ENCODE measurements at regions not wholly inside any gene's neighbourhood (a gene's known extent, or its start where the extent isn't known, plus 50 kb on each side); places are given as distances from the start of the nearest gene placed in this dataset.
"Not testable (repeated sequence)": the region's sequence is repeated elsewhere in the genome, so short reads cannot be mapped to it uniquely, and the experiment has no call there.

DNA sequence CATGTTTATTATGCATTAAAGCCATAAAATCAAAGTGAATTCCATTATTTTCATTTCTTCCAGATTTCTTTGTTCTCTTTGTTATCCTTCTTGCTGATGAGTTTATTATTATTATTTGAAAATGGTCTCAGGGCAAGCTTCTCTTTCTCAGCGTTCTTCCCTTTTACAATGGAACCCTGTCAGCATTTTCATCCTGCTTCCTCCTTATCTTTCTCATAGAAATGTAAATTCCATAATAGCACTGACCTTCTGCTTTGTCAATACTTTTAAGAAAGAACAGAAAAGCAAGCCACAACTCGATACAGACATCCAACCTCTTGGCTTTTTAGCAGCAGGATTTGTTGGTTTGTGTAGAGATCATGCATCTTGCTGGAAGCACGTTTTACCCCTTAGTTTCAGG is 114.0 kb upstream of the BASP1 start:
- TF ChIP-seq GABPA (IDR thresholded peaks at IDR 0.05; ENCODE audit: low read depth) = no peak
- TF ChIP-seq POLR2AphosphoS5 (IDR thresholded peaks at IDR 0.05; ENCODE audit: low read depth) = no peak
- no peak for TF ChIP-seq SPI1 (IDR thresholded peaks at IDR 0.05; ENCODE audit: borderline replicate concordance, low read depth)
- TF ChIP-seq, protein P1, sequence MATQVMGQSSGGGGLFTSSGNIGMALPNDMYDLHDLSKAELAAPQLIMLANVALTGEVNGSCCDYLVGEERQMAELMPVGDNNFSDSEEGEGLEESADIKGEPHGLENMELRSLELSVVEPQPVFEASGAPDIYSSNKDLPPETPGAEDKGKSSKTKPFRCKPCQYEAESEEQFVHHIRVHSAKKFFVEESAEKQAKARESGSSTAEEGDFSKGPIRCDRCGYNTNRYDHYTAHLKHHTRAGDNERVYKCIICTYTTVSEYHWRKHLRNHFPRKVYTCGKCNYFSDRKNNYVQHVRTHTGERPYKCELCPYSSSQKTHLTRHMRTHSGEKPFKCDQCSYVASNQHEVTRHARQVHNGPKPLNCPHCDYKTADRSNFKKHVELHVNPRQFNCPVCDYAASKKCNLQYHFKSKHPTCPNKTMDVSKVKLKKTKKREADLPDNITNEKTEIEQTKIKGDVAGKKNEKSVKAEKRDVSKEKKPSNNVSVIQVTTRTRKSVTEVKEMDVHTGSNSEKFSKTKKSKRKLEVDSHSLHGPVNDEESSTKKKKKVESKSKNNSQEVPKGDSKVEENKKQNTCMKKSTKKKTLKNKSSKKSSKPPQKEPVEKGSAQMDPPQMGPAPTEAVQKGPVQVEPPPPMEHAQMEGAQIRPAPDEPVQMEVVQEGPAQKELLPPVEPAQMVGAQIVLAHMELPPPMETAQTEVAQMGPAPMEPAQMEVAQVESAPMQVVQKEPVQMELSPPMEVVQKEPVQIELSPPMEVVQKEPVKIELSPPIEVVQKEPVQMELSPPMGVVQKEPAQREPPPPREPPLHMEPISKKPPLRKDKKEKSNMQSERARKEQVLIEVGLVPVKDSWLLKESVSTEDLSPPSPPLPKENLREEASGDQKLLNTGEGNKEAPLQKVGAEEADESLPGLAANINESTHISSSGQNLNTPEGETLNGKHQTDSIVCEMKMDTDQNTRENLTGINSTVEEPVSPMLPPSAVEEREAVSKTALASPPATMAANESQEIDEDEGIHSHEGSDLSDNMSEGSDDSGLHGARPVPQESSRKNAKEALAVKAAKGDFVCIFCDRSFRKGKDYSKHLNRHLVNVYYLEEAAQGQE (IDR thresholded peaks at IDR 0.05; ENCODE audit: insufficient replicate concordance, low read depth) = no peak
- Histone ChIP-seq H3K4me3 (replicated peaks; ENCODE audit: insufficient read depth, low read length) (no peak overlapping the region), H3K27me3 (ENCODE audit: insufficient read depth, poor library complexity, severe bottlenecking) (no peaks in the 10 kb centered on the region), H3K27ac (replicated peaks) (no peak overlapping the region)
- DNase-seq (ENCODE audit: low read depth in 1 of 2, low spot score in 1 of 2) = no peak

- DNase-seq (ENCODE audit: low read depth in 1 of 2, low spot score in 1 of 2) = no peak
- TF ChIP-seq, protein P2, sequence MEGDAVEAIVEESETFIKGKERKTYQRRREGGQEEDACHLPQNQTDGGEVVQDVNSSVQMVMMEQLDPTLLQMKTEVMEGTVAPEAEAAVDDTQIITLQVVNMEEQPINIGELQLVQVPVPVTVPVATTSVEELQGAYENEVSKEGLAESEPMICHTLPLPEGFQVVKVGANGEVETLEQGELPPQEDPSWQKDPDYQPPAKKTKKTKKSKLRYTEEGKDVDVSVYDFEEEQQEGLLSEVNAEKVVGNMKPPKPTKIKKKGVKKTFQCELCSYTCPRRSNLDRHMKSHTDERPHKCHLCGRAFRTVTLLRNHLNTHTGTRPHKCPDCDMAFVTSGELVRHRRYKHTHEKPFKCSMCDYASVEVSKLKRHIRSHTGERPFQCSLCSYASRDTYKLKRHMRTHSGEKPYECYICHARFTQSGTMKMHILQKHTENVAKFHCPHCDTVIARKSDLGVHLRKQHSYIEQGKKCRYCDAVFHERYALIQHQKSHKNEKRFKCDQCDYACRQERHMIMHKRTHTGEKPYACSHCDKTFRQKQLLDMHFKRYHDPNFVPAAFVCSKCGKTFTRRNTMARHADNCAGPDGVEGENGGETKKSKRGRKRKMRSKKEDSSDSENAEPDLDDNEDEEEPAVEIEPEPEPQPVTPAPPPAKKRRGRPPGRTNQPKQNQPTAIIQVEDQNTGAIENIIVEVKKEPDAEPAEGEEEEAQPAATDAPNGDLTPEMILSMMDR (IDR thresholded peaks at IDR 0.05; ENCODE audit: insufficient read depth, low read length) = no peak
- TF ChIP-seq POLR2AphosphoS5 (IDR thresholded peaks at IDR 0.05; ENCODE audit: low read depth) = no peak
- TF ChIP-seq SPI1 (IDR thresholded peaks at IDR 0.05; ENCODE audit: borderline replicate concordance, low read depth) = no peak
- TF ChIP-seq, protein P1 (IDR thresholded peaks at IDR 0.05; ENCODE audit: insufficient replicate concordance, low read depth) = no peak
- TF ChIP-seq GABPA (IDR thresholded peaks at IDR 0.05; ENCODE audit: low read depth) = no peak
- H3K4me3 ChIP-seq (replicated peaks; ENCODE audit: insufficient read depth, low read length) = no peak overlapping the region
- H3K27ac ChIP-seq (replicated peaks) = no peak overlapping the region
- H3K27me3 ChIP-seq (ENCODE audit: insufficient read depth, poor library complexity, severe bottlenecking) = no peaks in the 10 kb centered on the region
These were observed 111.5 kb upstream of the BASP1 start for GRCh38 chr5:17105744-17106418.

- DNase-seq (ENCODE audit: low read depth in 1 of 2, low spot score in 1 of 2) = no peak
These were observed 110.9 kb upstream of the BASP1 start for GRCh38 chr5:17106521-17106920.

GRCh38 chr5:17112091-17112716 is 105.2 kb upstream of the BASP1 start:
- not testable (repeated sequence) for H3K27ac ChIP-seq (replicated peaks); H3K4me3 ChIP-seq (replicated peaks; ENCODE audit: insufficient read depth, low read length); DNase-seq (ENCODE audit: low read depth in 1 of 2, low spot score in 1 of 2); H3K27me3 ChIP-seq (ENCODE audit: insufficient read depth, poor library complexity, severe bottlenecking)

More at GRCh38 chr5:17106521-17106920, 110.9 kb upstream of the BASP1 start:
- Histone ChIP-seq H3K27ac (replicated peaks) (no peak overlapping the region), H3K27me3 (ENCODE audit: insufficient read depth, poor library complexity, severe bottlenecking) (no peaks in the 10 kb centered on the region), H3K4me3 (replicated peaks; ENCODE audit: insufficient read depth, low read length) (no peak overlapping the region)
- no peak for TF ChIP-seq GABPA (IDR thresholded peaks at IDR 0.05; ENCODE audit: low read depth)
- TF ChIP-seq SPI1 (IDR thresholded peaks at IDR 0.05; ENCODE audit: borderline replicate concordance, low read depth) = no peak

DNA sequence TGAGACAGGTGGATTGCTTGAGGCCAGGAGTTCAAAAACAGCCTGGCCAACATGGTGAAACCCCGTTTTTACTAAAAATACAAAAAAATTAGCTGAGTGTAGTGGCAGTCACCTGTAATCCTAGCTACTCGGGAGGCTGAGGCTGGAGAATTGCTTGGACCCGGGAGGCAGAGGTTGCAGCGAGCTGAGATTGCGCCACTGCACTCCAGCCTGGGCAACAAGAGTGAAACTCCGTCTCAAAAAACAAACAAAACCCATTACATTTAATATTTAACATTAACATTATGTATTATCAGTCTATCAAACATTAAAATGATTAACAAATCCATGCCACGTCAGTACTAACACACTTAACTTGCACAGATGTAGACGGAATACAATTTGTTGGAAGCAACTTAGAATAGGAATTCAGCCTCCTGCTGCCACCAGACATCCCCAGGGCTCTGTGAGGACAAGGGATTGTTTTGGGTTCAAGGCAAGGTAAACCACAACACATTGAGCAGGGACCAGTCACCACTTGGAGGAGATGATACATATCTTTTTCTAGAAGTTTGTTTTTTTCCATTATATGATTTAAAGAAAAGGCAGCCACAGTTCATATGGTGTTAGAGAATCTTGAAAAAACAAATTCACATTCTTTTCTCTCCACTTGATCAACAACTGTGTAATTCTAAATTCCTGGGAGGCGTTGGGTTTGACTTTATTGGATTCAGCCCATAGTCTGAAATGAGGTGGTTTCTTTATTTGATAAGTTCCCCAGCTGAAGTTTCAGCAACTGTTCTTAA is 104.1 kb upstream of the BASP1 start:
- no peak overlapping the region for H3K27ac ChIP-seq (replicated peaks)
- no peak for TF ChIP-seq GABPA (IDR thresholded peaks at IDR 0.05; ENCODE audit: low read depth)
- TF ChIP-seq POLR2AphosphoS5 (IDR thresholded peaks at IDR 0.05; ENCODE audit: low read depth) = no peak
- TF ChIP-seq SPI1 (IDR thresholded peaks at IDR 0.05; ENCODE audit: borderline replicate concordance, low read depth) = no peak
- TF ChIP-seq, protein P1 (IDR thresholded peaks at IDR 0.05; ENCODE audit: insufficient replicate concordance, low read depth) = no peak
- TF ChIP-seq, protein P2 (IDR thresholded peaks at IDR 0.05; ENCODE audit: insufficient read depth, low read length) = no peak
- H3K27me3 ChIP-seq (ENCODE audit: insufficient read depth, poor library complexity, severe bottlenecking) = no peaks in the 10 kb centered on the region
- no peak overlapping the region for H3K4me3 ChIP-seq (replicated peaks; ENCODE audit: insufficient read depth, low read length)
- no peak for DNase-seq (ENCODE audit: low read depth in 1 of 2, low spot score in 1 of 2)

Measured in HL-60 (cell line).